Central memory CD8-positive, alpha-beta T cell (primary cell): ENCODE measurements at regions not wholly inside any gene's neighbourhood (a gene's known extent, or its start where the extent isn't known, plus 50 kb on each side); places are given as distances from the start of the nearest gene placed in this dataset.

Experiments used
- ATAC-seq: fragments of 150-1000 bp; cut with Tn5 transposase; replicated peaks from 2 replicates; pipeline ENCODE4 v1.10.0; 2022; ENCODE audit warnings: mild to moderate bottlenecking, moderate FRiP score, moderate number of reproducible peaks; ENCODE audit not compliant: poor library complexity, severe bottlenecking; ENCODE audit errors: extremely low read depth
- DNase-seq, 2 donors: peaks; one replicate each; pipeline ENCODE4 v3.0.0; 2021; ENCODE audit warnings: low spot score in 2 of 2
- H3K27ac Mint-ChIP-seq: one replicate; pipeline ENCODE4 v1.8.0; 2022; ENCODE audit warnings: low read depth, mild to moderate bottlenecking, moderate library complexity, mixed read lengths
- H3K27me3 Mint-ChIP-seq: one replicate; pipeline ENCODE4 v1.8.0; 2022; ENCODE audit warnings: mixed read lengths
- H3K36me3 Mint-ChIP-seq: one replicate; pipeline ENCODE4 v1.8.0; 2022; ENCODE audit warnings: mild to moderate bottlenecking, moderate library complexity, mixed read lengths; ENCODE audit not compliant: insufficient read depth
- H3K4me1 Mint-ChIP-seq: one replicate; pipeline ENCODE4 v1.8.0; 2022; ENCODE audit warnings: mixed read lengths
- H3K4me3 Mint-ChIP-seq: one replicate; pipeline ENCODE4 v1.8.0; 2022; ENCODE audit warnings: mild to moderate bottlenecking, moderate library complexity, mixed read lengths
- H3K9me3 Mint-ChIP-seq: one replicate; pipeline ENCODE4 v1.8.0; 2022; ENCODE audit warnings: mixed read lengths

DNA sequence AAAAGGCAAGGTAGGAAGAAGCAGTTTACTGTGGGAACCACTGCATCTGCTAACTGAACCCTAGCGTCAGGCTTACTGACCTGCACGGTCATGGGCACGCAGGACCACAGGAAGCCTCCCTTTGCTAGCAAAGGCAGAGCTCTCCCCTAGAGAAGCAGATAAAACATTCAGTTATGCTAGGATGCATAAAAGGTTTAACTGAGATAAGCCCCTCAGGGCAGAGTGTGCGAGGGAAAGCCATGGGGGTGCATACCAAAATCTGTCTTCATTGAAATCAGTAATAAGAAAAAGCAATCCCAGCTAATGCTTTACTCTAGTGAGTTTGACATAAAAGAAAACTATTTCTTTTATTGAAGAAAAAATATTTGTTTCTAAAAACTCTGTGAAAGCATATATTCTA, 2403.7 kb upstream of the C9orf72 start:
- Mint-ChIP-seq H3K4me3 (no peak overlapping the region), H3K27ac (no peak overlapping the region), H3K36me3 (no peaks in the 10 kb centered on the region), H3K27me3 (no peaks in the 10 kb centered on the region), H3K4me1 (no peaks in the 10 kb centered on the region), H3K9me3 (peaks cover 2% of the 10 kb centered on the region)
- DNase-seq = no peak
- ATAC-seq = no peak

DNA sequence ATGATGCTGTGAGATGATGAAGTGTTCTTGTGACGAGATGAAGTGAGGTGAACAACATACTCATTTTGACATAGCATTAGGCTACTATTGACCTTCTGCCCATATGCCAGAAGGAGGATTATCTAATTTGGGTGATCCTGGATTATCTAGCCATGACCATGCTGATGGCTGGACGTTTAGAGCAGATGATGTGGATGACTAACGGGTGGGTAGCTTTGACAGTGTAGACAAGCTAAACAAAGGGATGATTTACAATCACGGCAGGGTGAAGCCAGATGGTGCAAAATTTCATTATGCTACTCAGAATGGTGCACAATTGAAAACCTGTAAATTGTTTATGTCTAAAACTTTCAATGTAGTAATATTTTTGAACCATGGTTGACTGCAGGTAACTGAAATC, 2403.4 kb upstream of the ACO1 start:
- no peak overlapping the region for H3K4me3 Mint-ChIP-seq
- ATAC-seq (no peak), DNase-seq (no peak)
- peaks cover 5% of the 10 kb centered on the region for H3K9me3 Mint-ChIP-seq
- H3K27ac Mint-ChIP-seq = no peak overlapping the region
- H3K4me1 Mint-ChIP-seq = no peaks in the 10 kb centered on the region
- H3K27me3 Mint-ChIP-seq = no peaks in the 10 kb centered on the region
- no peaks in the 10 kb centered on the region for H3K36me3 Mint-ChIP-seq

DNA sequence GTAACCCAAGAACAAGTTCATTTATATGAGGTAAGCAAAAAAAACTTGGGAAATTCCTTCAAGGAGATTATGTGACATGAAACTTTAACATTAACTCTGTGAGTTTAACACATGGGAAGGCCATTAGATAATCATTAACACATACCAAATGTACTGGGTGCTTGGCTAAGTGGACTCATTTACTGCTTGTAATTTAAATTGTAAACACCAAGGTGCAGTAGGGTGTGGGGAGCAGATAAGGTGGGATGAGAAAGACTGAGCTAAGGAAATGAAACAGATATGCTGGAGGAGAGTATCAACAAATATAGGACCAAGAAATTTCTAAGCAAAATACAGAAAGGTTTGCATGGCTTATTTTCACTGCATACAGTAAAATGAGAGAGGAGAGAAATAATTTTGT, 2384.8 kb upstream of the ACO1 start:
- no peaks in the 10 kb centered on the region for H3K27me3 Mint-ChIP-seq
- no peak for ATAC-seq
- no peak for DNase-seq
- H3K27ac Mint-ChIP-seq = no peak overlapping the region
- H3K4me1 Mint-ChIP-seq = no peaks in the 10 kb centered on the region
- H3K36me3 Mint-ChIP-seq = peaks cover 1% of the 10 kb centered on the region
- peaks cover 24% of the 10 kb centered on the region for H3K9me3 Mint-ChIP-seq
- no peak overlapping the region for H3K4me3 Mint-ChIP-seq

DNA sequence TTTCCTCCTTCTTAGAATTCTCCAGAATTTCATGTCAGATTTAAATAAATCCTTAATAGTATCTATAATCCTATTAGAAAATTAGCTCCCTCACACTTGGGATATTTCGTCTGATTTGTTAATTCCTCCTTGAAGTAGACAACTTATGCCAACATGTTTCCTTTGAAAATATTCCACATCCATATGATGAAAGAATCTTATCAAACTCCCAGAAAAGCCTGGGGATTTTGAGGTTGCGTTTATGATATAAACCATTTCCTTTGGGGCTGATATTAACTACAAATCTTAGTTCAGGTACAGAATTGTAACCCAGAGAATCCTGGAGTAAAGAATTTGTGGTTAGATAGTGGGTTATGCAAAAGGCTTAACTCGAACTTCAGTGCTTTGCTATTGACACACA, 2373.8 kb upstream of the ACO1 start:
- ATAC-seq = no peak
- Mint-ChIP-seq H3K4me3 (no peak overlapping the region), H3K4me1 (no peaks in the 10 kb centered on the region), H3K9me3 (no peaks in the 10 kb centered on the region), H3K27me3 (no peaks in the 10 kb centered on the region), H3K27ac (no peak overlapping the region), H3K36me3 (no peaks in the 10 kb centered on the region)
- no peak for DNase-seq

GRCh38 chr9:30012622-30013021, 2371.8 kb upstream of the ACO1 start:
- ATAC-seq = no peak
- H3K4me3 Mint-ChIP-seq = no peak overlapping the region
- no peaks in the 10 kb centered on the region for H3K4me1 Mint-ChIP-seq
- H3K9me3 Mint-ChIP-seq = no peaks in the 10 kb centered on the region
- H3K27me3 Mint-ChIP-seq = no peaks in the 10 kb centered on the region
- H3K36me3 Mint-ChIP-seq = no peaks in the 10 kb centered on the region
- no peak overlapping the region for H3K27ac Mint-ChIP-seq
- no peak for DNase-seq

GRCh38 chr9:30015073-30015472, 2369.4 kb upstream of the ACO1 start:
- Mint-ChIP-seq H3K9me3 (no peaks in the 10 kb centered on the region), H3K36me3 (no peaks in the 10 kb centered on the region), H3K27ac (no peak overlapping the region), H3K4me3 (no peak overlapping the region), H3K27me3 (no peaks in the 10 kb centered on the region), H3K4me1 (no peaks in the 10 kb centered on the region)
- ATAC-seq (no peak), DNase-seq (no peak)

DNA sequence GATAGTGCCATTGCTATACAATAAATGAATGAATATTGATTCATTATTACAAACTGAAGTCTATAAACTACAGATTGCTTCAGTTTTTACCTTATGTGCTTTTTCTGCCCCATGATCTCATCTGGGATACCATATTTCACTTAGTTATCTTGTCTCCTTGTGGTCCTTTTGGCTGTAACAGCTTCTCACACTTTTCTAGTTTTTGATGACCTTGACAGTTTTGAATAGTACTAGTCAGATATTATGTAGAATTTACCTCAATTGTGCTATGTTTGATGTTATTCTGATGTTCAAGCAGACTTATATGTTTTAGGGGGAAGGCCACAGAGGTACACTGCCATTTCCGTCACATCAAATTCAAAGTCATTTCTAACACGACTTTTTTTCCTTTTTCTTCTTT, 2364.3 kb upstream of the ACO1 start:
- Mint-ChIP-seq H3K9me3 (peaks cover 9% of the 10 kb centered on the region), H3K4me3 (no peak overlapping the region), H3K4me1 (no peaks in the 10 kb centered on the region), H3K27ac (no peak overlapping the region), H3K36me3 (no peaks in the 10 kb centered on the region), H3K27me3 (no peaks in the 10 kb centered on the region)
- DNase-seq (no peak), ATAC-seq (no peak)

GRCh38 chr9:30035761-30036160, 2348.7 kb upstream of the ACO1 start:
- Mint-ChIP-seq H3K27me3 (no peaks in the 10 kb centered on the region), H3K9me3 (no peaks in the 10 kb centered on the region), H3K36me3 (no peaks in the 10 kb centered on the region), H3K4me3 (no peak overlapping the region), H3K27ac (no peak overlapping the region), H3K4me1 (no peaks in the 10 kb centered on the region)
- DNase-seq (no peak), ATAC-seq (no peak)

GRCh38 chr9:30036558-30036957, 2347.9 kb upstream of the ACO1 start:
- DNase-seq (no peak), ATAC-seq (no peak)
- no peaks in the 10 kb centered on the region for H3K9me3 Mint-ChIP-seq
- no peak overlapping the region for H3K4me3 Mint-ChIP-seq
- H3K4me1 Mint-ChIP-seq = no peaks in the 10 kb centered on the region
- H3K36me3 Mint-ChIP-seq = no peaks in the 10 kb centered on the region
- no peak overlapping the region for H3K27ac Mint-ChIP-seq
- H3K27me3 Mint-ChIP-seq = no peaks in the 10 kb centered on the region

- H3K4me3 Mint-ChIP-seq = no peak overlapping the region
- H3K4me1 Mint-ChIP-seq = no peaks in the 10 kb centered on the region
- H3K27ac Mint-ChIP-seq = no peak overlapping the region
- no peaks in the 10 kb centered on the region for H3K36me3 Mint-ChIP-seq
- DNase-seq = no peak
- no peaks in the 10 kb centered on the region for H3K9me3 Mint-ChIP-seq
- no peaks in the 10 kb centered on the region for H3K27me3 Mint-ChIP-seq
- ATAC-seq = no peak
These were observed 2344.7 kb upstream of the ACO1 start for GRCh38 chr9:30039712-30040111.

DNA sequence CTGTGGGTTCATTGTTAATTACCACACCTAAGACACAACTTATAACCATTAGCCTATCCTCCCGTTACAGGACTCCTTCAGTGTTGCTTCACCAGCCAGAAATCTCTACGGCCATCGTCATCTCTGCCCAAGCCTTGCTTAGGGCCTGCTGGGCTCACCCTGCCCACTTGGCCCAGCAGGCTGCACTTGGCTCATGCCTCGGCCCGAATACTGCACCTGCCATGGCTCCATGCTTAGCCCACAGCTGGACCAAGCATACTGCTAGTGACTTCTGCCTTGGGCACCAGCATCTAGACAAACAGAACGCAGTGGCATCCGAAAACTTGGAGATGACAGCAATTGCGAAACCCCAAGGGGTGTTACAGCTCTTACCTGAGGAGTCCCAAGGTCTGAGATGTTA, 2336.0 kb upstream of the ACO1 start:
- Mint-ChIP-seq H3K27ac (no peak overlapping the region), H3K9me3 (peaks cover 9% of the 10 kb centered on the region), H3K4me1 (no peaks in the 10 kb centered on the region)

GRCh38 chr9:30058463-30058862, 2326.0 kb upstream of the ACO1 start:
- Mint-ChIP-seq H3K4me1 (no peaks in the 10 kb centered on the region), H3K27ac (no peak overlapping the region), H3K27me3 (no peaks in the 10 kb centered on the region), H3K36me3 (no peaks in the 10 kb centered on the region), H3K9me3 (no peaks in the 10 kb centered on the region), H3K4me3 (no peak overlapping the region)
- DNase-seq (no peak), ATAC-seq (no peak)

More for the DNA sequence above, 2336.0 kb upstream of the ACO1 start:
- DNase-seq = no peak
- no peak for ATAC-seq
- no peak overlapping the region for H3K4me3 Mint-ChIP-seq
- H3K36me3 Mint-ChIP-seq = peaks cover 2% of the 10 kb centered on the region
- H3K27me3 Mint-ChIP-seq = no peaks in the 10 kb centered on the region

DNA sequence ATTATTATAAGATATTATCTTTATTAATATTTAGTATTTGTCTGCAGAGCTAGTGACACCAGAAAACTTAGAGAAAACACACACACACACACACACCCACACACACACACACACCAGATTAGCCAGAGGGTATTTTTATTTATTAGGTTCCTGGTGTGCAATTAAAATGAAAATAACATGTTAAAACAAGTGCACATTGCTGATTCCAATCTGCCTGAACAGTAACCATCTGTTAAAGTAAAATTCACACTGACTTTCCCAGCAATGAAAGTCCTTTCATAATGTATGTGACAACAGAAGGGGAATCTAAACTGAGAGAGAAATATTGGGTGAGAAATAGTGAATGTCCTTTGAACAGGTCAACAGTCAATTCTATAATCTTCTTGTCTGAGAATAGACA, 2323.5 kb upstream of the ACO1 start:
- H3K9me3 Mint-ChIP-seq = peaks cover 5% of the 10 kb centered on the region
- no peak overlapping the region for H3K27ac Mint-ChIP-seq
- no peak for ATAC-seq
- H3K36me3 Mint-ChIP-seq = no peaks in the 10 kb centered on the region
- no peaks in the 10 kb centered on the region for H3K4me1 Mint-ChIP-seq
- H3K27me3 Mint-ChIP-seq = no peaks in the 10 kb centered on the region
- no peak overlapping the region for H3K4me3 Mint-ChIP-seq
- no peak for DNase-seq

DNA sequence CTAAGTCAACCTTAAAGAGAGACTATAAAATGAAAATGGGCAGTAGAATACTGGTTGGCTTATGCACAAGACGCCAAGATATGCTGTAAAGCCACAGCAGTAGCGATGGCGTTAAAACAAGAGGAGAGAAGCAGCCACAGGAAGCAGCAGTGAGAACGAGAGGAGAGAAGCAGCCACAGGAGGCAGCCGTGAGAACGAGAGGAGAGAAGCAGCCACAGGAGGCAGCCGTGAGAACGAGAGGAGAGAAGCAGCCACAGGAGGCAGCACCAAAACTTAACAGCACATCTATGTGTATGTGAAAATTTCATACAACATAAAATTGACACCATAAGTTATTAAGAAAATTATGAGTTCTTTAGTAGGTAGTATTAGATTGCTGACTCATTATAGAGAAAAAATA, 2318.6 kb upstream of the ACO1 start:
- Mint-ChIP-seq H3K36me3 (no peaks in the 10 kb centered on the region), H3K27me3 (no peaks in the 10 kb centered on the region), H3K4me1 (no peaks in the 10 kb centered on the region), H3K27ac (no peak overlapping the region), H3K4me3 (no peak overlapping the region), H3K9me3 (peaks cover 5% of the 10 kb centered on the region)
- no peak for DNase-seq
- no peak for ATAC-seq
